WTC11 (cell line): ENCODE measurements at regions not wholly inside any gene's neighbourhood (a gene's known extent, or its start where the extent isn't known, plus 50 kb on each side); places are given as distances from the start of the nearest gene placed in this dataset.

ENCODE experiments used
- NFYB ChIP-seq: sonication (generic); formaldehyde crosslinking; conservative IDR thresholded peaks from 2 replicates; pipeline ENCODE4 v1.8.0; 2022; ENCODE audit warnings: low read depth, missing genetic modification reagents
- NR2C2 ChIP-seq: sonication (generic); formaldehyde crosslinking; IDR thresholded peaks from 2 replicates; pipeline ENCODE4 v1.8.0; 2022; ENCODE audit warnings: mild to moderate bottlenecking, missing genetic modification reagents
- SP1 ChIP-seq: sonication (generic); formaldehyde crosslinking; conservative IDR thresholded peaks from 2 replicates; pipeline ENCODE4 v1.8.1; 2022; ENCODE audit warnings: missing genetic modification reagents
- TEAD4 ChIP-seq: sonication (generic); formaldehyde crosslinking; IDR thresholded peaks from 2 replicates; pipeline ENCODE4 v1.8.0; 2022; ENCODE audit warnings: mild to moderate bottlenecking, missing genetic modification reagents
- ZNF263 ChIP-seq: sonication (generic); formaldehyde crosslinking; IDR thresholded peaks from 2 replicates; pipeline ENCODE4 v1.8.1; 2022; ENCODE audit warnings: low read depth, mild to moderate bottlenecking, moderate library complexity, missing genetic modification reagents
- TF ChIP-seq, protein P1 (sequence below): fragments of 200-600 bp; IDR thresholded peaks from 2 replicates; pipeline ENCODE4 v1.8.0; 2022; ENCODE audit warnings: antibody characterized with exemption

DNA sequence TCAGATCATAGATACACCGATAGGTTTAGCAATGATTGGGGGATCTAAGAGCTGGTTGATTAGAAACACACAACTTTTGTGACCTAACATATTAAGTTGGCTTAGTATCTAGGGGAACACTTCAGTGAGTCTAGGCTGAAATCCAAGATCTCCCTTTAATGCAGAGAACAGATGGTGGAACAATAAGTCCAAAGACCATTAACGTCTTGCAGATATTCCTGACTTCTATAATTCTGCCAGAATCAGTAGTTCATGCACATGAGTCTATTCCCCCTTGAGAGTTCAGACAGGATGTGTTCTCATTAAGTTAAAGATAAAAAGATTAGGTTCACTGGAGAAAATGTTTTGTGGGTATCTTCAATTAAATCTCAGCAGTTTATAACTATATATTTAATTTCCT is 506.5 kb downstream of the TSN start:
- TF ChIP-seq, protein P1, sequence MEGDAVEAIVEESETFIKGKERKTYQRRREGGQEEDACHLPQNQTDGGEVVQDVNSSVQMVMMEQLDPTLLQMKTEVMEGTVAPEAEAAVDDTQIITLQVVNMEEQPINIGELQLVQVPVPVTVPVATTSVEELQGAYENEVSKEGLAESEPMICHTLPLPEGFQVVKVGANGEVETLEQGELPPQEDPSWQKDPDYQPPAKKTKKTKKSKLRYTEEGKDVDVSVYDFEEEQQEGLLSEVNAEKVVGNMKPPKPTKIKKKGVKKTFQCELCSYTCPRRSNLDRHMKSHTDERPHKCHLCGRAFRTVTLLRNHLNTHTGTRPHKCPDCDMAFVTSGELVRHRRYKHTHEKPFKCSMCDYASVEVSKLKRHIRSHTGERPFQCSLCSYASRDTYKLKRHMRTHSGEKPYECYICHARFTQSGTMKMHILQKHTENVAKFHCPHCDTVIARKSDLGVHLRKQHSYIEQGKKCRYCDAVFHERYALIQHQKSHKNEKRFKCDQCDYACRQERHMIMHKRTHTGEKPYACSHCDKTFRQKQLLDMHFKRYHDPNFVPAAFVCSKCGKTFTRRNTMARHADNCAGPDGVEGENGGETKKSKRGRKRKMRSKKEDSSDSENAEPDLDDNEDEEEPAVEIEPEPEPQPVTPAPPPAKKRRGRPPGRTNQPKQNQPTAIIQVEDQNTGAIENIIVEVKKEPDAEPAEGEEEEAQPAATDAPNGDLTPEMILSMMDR = no peak
- TF ChIP-seq SP1 (CRISPR knock-in tag) (no peak), TEAD4 (CRISPR knock-in tag) (no peak), NR2C2 (CRISPR knock-in tag) (no peak), ZNF263 (no peak), NFYB (CRISPR knock-in tag) (no peak)
